GM18519 (cell line): ENCODE measurements at regions not wholly inside any gene's neighbourhood (a gene's known extent, or its start where the extent isn't known, plus 50 kb on each side); places are given as distances from the start of the nearest gene placed in this dataset.

Source experiments
- ATAC-seq: cut with Tn5 transposase; IDR thresholded peaks from one replicate; pipeline ENCODE4 v1.9.1; 2021; ENCODE audit warnings: mild to moderate bottlenecking, moderate library complexity; ENCODE audit not compliant: unreplicated experiment, low FRiP score

DNA sequence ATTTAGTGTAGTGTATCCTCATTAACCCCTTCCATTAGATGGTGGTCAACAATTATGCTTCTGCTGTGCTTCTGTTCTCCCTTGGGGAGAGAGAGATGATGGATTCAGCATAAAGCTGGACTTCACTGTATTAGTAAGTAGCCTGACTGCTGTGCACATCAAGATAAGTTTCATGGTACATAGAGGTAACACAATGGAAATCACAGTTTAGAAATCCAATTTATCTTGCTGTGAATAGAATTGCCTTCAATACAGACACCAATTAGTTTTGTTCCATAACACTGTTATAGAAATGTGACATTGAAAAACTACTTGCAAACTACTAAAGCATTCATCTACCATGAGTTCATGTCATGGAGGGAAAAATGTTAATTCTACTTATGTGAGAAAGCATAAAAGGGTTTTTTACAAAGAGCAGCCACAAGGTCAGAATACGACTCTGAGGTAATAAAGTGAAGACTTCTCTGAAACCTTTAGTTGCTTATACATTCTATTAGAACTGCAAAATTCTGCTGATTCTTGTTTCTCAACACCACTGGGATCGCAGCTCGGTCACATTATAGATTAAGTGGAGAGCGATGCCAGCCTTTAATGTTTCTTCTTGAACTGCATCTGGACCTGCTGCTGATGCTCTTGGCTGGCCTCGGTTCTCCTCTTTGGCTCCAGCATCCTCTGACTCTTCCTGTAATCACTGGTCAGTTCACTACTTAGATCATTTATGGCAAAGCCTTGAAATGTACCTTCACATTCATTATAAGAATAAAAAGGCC lies 190.8 kb downstream of the ATP23 start:
- no peak for ATAC-seq

DNA sequence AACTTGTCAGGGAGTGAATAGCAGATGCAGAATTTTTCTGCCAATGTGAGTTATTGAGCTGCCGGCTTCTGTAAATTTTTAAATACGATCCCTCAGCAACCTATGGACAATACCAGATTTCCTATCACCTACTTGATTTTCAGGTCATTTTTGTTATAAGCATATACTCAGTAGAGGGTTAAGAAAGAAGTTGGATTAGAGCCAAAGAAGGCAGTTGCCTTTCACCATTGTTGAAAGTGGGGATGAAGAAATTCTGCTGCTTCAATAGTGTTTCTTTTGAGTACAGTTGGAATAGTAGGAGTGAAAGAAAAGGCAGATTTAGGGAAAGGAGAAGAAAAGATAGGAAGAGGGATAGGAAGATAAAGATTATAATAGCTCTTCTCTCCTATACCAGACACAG lies 197.1 kb downstream of the ATP23 start:
- ATAC-seq = no peak

DNA sequence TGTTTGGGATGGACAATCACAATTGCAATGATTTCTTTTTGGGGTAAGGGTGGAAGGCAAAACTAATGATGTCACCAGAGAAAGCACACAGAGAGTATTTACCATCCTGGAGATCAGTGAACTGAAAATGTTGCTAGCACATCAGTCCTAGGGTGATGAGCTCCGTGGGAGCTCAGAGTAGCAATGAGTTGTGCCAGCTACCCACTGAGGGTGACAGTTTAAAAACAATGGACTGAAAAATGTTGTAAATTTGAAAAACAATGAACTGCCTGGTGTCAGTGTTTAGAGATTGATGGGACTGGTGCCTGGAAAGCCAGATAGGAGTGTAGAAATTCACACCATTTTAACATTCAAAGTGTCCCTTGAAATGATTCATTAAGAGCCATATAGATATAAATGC lies 198.5 kb downstream of the ATP23 start:
- no peak for ATAC-seq

DNA sequence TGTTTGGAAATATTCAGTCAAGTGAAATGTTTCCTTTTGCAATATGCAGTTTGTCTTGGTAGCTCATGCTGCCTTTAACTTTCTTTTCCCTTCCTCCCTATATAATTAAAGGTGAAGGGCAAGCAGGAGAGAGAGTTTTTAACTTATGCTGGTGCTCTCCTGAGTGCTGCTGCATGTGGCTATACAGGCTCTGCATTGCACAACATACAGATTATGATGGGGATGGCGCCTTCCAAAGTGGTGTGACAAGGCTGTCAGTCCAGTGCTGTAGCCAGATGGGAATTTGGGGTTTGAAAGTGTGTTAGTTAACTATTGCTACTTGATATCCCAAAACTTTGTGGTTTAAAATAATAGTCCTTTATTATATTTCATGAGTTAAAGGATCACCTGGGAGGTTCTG lies 199.0 kb downstream of the ATP23 start:
- no peak for ATAC-seq

DNA sequence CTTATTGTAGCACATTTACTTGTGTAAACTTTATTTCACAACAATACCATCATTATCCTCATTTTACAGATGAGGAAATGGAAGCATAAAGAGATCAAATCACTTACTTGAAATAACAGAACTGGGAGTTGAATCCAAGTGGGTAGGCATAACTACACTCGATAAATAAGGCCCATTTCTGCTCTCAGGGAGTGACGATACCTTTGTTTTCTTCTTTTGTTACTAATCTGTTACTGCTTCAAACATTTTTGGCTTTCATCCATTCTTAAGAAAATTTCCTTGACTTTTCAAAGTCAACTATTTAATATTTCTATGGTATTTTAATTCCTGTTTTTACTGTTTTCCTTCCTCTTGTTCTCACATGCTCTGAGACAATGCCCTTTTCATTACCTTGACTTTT lies 201.6 kb downstream of the ATP23 start:
- ATAC-seq = no peak

DNA sequence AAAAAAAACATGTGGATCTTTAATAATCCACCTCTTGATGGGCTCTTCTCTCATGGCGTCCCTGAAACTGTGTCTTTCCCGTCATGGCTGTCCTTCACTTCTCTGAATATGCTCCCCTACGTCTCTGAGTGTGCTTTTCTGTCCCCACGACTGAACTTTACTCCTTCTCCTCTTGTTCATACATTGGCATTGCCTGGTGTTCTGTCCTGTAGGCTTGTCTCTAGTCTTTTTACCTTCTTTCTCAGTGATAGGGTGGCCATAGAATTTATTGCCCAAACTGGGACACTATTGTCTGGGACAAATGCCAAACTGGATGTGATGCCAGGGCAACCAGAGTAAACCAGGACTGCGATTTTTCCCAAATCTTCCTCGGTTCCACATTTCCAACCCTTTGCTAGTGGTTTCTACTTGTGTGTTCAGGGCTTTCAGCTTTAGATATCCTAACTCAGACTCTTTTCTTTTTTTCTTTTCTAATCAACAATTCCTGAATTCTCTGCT lies 202.2 kb downstream of the ATP23 start:
- no peak for ATAC-seq

DNA sequence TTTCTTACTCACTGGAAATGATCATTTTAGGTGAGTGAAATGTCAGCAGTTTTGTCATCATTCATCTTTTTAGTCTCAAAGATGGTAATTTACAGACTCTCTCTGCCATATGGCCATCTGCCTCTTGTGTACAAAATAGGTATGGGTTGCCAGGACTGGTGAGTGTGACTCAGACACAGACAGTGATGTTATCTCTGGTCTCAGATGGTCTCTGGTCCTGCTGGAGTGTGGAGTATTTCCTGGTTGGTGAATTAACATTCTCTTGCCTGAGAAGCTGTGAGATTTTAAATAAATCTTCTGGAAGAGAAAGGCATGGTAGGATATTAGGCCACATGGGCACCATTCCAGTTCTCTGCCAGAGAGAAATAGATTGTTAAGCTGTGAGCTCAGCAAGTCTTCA lies 207.0 kb downstream of the ATP23 start:
- ATAC-seq = no peak

DNA sequence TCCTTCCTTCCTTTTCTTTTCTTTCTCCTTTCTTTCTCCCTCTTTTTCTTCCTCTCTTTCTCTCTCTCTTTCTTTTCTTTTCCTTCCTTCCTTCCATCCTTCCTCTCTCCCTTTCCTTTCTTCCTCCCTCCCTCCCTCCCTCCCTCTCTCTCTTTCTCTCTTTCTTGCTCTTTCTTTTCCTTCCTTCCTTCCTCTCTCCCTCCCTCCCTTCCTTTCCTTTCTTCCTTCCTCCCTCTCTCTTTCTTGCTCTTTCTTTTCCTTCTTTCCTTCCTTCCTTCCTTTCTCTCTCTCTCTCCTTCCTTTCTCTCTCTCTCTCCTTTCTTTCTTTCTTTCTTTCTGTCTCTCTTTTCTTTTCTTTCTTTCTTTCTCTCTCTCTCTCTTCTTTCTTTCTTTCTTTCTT lies 207.6 kb downstream of the ATP23 start:
- no peak for ATAC-seq

DNA sequence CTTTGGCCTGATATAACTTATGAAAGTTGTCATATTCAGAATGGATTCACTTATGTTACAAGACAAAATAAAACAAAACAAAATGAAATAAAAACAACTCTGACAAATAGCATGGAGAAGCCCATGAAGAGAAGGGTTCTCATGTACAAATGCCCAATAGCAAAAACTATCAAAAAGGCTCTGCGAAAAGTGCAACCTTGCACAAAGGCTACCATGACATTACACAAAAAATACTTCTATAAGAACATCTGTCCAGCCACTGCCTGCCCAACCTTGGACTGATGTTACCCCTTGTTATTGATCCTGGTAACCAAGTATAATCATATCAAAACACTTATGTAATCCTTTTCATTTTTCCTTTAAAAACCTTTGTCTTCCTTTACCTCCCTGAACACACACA lies 213.0 kb downstream of the ATP23 start:
- no peak for ATAC-seq

DNA sequence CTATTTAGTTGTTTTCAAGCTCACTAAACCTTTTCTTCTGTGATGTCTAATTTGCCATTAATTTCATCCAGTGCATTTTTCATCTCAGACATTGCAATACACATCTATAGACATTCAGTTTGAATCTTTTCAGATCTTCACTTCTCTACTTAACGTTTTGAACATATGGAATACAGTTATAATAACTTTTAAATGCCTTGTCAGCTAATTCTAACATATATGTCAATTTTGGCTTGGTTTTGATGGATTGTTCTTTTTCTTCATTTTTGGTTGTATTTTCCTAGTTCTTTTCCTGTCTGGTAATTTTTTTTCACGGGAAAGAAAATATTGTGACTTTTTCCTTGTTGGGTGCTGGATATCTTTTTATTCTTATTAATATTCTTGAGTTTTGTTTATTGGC lies 215.3 kb downstream of the ATP23 start:
- ATAC-seq = no peak

DNA sequence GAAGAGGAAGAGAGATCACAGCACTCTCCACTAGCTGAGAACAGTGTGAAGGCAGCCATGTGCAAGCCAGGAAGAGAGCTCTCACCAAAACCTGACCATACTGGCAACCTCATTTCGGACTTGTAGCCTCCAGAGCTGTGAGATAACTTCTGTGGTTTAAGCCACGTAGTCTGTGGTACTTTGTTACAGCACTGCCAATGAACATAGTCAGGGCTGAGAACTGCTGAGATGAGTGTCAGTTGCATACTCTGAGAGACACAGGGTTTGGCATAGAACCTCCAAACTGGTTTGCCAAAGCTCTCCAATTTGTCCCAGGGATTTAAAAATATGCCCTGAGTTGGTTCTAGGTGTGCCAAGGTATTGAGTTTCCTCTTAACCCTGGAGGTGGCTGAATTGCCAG lies 218.6 kb downstream of the ATP23 start:
- no peak for ATAC-seq

DNA sequence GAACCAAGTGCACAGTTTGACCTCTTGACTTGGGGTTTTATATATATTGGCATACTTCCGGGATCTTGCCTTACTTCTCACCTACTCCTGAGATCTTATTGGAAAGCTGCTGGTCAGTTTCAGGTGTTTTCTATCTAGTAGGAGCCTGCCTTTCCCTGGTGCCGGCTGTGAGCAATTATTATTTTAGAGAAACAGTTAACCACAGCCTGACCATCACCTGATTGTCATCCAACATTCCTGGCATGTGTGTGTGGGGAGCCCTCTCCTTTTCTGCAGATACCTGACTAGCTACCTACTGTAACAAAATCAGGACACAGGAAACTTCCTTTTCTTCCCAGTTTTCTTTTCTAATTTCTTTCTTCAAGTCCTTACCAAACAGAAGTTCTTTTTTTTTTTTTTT lies 220.4 kb downstream of the ATP23 start:
- no peak for ATAC-seq

DNA sequence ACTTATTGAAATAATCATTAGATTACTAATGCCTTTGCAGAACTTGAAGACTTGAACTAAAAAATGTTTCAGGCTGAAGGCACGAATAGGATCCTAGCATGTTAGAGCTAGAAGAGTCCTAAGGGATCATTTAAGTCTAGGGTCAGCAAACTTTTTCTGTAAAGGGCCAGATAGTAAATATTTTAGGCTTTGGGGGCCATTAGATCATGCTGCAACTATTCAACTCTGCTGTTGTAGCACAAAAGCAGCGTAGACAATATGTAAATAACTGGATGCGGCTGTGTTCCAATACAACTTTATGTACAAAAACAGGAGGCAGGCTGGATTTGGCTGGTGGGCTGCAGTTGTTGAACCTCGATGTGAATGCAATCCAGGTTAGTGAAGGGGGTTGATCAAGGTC lies 221.7 kb downstream of the ATP23 start:
- ATAC-seq = no peak

DNA sequence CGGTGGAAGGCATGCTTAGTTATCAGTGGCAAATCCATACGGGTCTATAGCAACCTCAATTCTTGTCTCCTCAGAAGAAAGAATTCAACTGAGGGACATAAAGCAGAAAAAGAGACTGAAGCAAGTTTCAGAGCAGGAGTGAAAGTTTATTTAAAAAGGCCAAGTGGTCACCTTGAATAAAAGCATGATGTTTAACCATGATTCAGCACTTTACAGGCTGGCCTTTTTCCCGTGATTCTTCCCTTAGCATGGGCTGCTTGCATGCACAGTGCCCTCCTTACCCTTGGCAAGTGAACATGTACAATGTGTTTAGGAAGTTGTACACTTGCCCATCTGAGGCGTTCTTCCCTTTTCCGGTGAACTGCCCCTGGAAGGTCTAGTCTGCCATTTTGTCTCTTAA lies 225.3 kb downstream of the ATP23 start:
- ATAC-seq = no peak

DNA sequence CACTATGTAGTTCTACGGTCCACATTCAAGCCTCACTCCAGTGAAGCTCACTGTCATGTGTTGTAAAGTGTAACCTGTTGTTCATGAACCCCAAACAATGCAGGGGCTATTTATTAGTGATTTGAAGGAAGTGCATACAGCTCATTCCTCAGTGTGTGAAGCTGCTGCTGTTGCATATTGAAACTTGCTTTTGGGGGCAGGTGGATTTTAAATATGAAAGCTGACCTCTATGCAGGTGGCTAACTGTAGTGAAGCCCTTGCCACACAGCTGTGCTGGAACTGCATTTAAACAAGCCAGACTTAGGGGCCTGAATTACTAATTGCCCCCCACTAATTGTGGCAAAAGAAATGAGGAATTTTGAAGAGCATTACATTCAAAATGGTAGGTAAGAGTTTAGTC lies 226.3 kb downstream of the ATP23 start:
- no peak for ATAC-seq

DNA sequence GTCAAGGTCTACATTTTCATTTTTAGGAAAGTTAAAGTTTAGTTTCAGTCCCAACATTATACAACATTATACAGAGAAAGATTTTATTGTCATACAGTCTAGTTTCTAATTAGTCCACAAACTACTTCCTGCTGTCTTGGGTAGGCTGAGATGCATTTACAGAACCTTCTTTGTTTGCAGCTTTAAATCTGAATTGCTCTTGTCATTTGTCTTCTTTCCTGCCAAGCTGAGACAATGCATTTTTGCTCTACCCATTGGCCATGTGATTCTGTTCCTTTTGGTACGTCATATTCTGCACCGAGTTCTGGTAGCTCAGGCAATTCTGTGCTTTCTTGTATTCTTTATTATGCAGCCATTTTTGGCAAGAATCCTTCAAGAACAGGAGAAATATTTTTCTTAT lies 228.5 kb downstream of the ATP23 start:
- no peak for ATAC-seq

DNA sequence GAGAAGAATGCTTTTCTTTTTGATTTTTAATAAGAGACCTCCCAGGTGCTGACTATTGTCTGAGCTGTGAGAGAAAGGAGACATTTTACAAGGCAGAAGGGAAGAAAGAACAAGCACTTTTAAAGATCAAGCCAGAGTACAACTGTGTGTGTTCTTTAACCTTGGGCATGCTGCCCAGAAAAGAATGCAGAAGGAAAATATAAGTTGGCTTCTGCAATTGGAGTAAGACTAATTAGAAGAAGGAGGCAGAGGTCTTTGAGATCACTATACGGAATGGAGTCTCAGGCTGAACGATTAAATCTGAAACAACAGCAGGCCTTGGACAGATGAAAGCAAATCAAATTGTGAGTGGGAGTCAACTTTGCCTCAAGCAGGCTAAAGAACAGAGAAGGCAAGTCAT lies 230.5 kb downstream of the ATP23 start:
- no peak for ATAC-seq

DNA sequence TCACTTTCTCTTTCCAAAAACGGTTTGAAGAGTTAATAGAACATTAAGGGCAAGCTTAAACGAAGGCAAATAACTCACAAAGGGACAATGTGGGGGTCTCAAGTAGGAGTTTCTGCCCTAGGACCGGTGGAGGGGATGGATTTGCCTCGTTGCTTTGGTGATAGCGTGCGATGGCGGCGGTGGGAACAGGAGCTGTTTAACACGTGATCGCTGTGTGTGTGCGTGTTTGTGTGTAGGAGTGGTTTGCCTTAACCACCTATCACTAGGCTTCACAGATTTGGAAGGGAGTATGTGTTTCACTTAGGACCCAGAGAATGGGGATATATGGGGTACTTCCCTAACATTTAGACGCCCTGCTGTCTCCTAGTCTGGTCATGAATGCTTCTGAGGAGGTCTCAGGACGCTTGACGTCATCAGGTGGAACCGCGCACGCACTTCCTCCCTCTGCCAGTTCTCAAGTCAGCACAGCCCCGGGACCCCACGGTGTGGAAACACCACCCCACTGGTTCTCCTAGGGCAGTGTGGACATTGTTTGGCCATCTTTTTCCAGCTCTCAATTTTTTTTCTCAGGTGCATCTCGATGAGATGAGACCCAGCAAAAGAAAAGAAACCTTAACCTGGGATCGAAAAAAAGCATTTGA lies 231.2 kb downstream of the ATP23 start:
- ATAC-seq = no peak

DNA sequence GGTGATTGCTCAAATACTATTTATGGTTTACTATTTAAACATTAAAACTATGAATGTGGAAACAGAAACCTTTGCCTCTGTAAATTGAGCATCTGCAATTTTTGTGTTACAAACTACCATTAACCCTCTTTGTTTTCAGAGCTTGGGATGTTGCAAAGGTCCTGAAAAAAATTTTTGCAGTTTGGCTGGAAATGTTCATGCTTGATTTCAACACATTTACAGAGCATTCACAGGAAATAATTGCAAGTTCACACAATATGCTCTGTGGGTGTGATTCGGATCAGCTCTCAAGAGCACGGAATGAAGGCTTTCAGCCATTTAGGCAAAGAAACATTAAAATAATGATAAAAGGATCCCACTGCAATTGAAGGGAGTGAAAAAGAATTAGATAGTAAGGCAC lies 232.9 kb downstream of the ATP23 start:
- ATAC-seq = no peak

DNA sequence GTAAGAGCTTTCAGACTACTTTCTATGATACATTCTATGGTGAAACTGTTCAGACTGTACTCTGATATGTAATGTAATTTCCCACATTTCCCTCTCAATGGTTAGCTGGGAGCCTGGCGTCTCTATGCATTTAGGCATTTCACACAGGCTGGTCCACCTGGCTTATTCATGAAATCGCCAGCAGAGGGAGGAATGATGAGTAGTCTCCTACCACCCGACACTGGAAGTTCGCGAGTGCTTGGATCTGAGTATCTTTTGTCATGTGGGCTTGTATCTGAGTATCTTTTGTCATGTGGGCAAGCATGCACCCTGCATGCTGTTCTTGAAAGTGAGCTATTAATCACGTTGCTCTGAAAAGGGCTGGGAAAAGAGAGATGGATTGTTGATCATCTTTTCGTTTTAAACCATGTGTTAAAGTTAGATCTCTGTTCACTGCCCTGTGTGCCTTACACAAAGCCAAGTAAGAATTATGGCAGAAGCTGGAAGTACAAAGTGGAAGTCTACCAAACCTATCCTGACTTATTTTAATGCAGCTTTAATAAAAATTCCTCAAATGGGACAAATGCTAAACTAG lies 235.0 kb downstream of the ATP23 start:
- ATAC-seq = no peak

DNA sequence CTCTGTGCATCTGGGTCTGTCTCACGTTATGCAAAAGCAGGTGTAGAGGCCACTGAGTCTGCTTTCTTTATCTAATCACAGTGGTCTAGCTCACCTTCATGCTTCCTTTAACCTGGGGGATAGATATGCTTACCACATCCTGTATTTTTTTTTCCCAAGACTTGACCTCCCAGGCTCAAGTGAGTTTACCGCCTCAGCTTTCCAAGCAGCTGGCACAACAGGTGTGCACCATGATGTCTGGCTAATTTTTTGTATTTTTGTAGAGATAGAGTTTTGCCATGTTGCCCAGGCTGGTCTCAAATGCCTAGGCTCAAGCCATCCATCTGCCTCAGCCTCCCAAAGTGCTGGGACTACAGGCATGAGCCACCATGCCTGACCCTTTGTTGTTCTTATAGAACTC lies 236.0 kb downstream of the ATP23 start:
- no peak for ATAC-seq

DNA sequence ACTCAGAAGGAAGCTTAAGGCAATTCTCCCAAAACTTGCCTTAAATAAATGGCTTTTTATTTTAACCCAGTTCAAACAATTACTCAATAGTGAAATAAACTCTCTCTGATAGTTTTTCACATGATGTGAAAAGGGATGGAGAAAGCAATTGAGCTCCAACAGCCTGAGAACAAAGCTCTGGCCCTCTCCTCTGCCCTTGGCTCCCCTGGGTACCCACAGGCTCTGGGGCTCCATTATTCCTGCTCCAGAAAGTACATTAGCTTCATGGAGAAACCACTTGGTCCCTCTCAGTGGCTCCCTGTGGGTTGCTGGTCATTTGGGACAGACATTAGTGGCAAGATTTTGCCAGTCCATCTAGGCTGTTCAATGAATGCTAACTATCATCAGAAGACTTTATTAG lies 242.8 kb downstream of the ATP23 start:
- no peak for ATAC-seq
